HL-60 (cell line): ENCODE measurements at regions not wholly inside any gene's neighbourhood (a gene's known extent, or its start where the extent isn't known, plus 50 kb on each side); places are given as distances from the start of the nearest gene placed in this dataset.

ENCODE experiments used
- GABPA ChIP-seq: IDR thresholded peaks from 2 replicates; pipeline ENCODE4 v1.6.1; 2012; ENCODE audit warnings: low read depth
- POLR2AphosphoS5 ChIP-seq: IDR thresholded peaks from 2 replicates; pipeline ENCODE4 v1.6.1; 2012; ENCODE audit warnings: low read depth
- REST ChIP-seq: IDR thresholded peaks from 2 replicates; pipeline ENCODE4 v1.6.1; 2012; ENCODE audit warnings: low read depth; ENCODE audit not compliant: insufficient replicate concordance
- TF ChIP-seq, protein P1 (sequence below): IDR thresholded peaks from one replicate; pipeline ENCODE4 v1.5.1; 2011; ENCODE audit warnings: low read length, control low read depth, inconsistent platforms; ENCODE audit not compliant: insufficient read depth

GRCh38 chr16:6625606-6626005, 707.0 kb upstream of the RBFOX1 start:
- TF ChIP-seq, protein P1, sequence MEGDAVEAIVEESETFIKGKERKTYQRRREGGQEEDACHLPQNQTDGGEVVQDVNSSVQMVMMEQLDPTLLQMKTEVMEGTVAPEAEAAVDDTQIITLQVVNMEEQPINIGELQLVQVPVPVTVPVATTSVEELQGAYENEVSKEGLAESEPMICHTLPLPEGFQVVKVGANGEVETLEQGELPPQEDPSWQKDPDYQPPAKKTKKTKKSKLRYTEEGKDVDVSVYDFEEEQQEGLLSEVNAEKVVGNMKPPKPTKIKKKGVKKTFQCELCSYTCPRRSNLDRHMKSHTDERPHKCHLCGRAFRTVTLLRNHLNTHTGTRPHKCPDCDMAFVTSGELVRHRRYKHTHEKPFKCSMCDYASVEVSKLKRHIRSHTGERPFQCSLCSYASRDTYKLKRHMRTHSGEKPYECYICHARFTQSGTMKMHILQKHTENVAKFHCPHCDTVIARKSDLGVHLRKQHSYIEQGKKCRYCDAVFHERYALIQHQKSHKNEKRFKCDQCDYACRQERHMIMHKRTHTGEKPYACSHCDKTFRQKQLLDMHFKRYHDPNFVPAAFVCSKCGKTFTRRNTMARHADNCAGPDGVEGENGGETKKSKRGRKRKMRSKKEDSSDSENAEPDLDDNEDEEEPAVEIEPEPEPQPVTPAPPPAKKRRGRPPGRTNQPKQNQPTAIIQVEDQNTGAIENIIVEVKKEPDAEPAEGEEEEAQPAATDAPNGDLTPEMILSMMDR: no peak
- no peak for TF ChIP-seq GABPA
- TF ChIP-seq POLR2AphosphoS5: no peak
- TF ChIP-seq REST: no peak
